Breast epithelium (tissue), 4 donors: ENCODE measurements at regions not wholly inside any gene's neighbourhood (a gene's known extent, or its start where the extent isn't known, plus 50 kb on each side); places are given as distances from the start of the nearest gene placed in this dataset.
A peak's percentile ranks its signal among the peaks of the same experiment; 100 is the strongest.

Experiments
- DNase-seq, 2 donors: peaks; one replicate each; pipeline ENCODE4 v3.0.0-alpha.2; 2019; ENCODE audit warnings: low spot score in 2 of 2
- H3K27ac ChIP-seq, 2 donors: fragments of 200-600 bp; sonication (generic) in 1 of 2; one replicate each; pipeline ENCODE4 v1.5.1; 2016 to 2019; ENCODE audit warnings: mild to moderate bottlenecking in 1 of 2
- H3K27me3 ChIP-seq, 2 donors: fragments of 200-600 bp; sonication (generic) in 1 of 2; one replicate each; pipeline versions ENCODE4 v1.5.1 to v1.6.0; 2017 to 2019; ENCODE audit warnings: control low read depth in 1 of 2, mild to moderate bottlenecking in 1 of 2
- H3K36me3 ChIP-seq: fragments of 200-600 bp; one replicate; pipeline ENCODE4 v1.5.1; 2019
- H3K4me1 ChIP-seq, 2 donors: fragments of 200-600 bp; sonication (generic); one replicate each; pipeline ENCODE4 v1.5.1; 2016 to 2019; ENCODE audit warnings: control low read depth in 1 of 2
- H3K4me3 ChIP-seq, 3 donors: fragments of 200-600 bp; sonication (generic); 1 replicate in 2 of 3; 2 replicates in 1 of 3; pipeline ENCODE4 v1.5.1; 2016 to 2019; ENCODE audit warnings: mild to moderate bottlenecking in 3 of 3, moderate library complexity in 2 of 3
- H3K9me3 ChIP-seq, 2 donors: fragments of 200-600 bp; sonication (generic) in 1 of 2; one replicate each; pipeline ENCODE4 v1.5.1; 2016 to 2019; ENCODE audit warnings: control low read depth in 1 of 2
- CTCF ChIP-seq, 3 donors: fragments of 450-650 bp; IDR thresholded peaks; one replicate each; pipeline ENCODE4 v1.5.1; 2016 to 2017; ENCODE audit warnings: antibody characterized with exemption in 3 of 3, mild to moderate bottlenecking in 3 of 3, moderate library complexity in 3 of 3
- POLR2A ChIP-seq: fragments of 450-650 bp; IDR thresholded peaks from one replicate; pipeline ENCODE4 v1.6.1; 2016; ENCODE audit warnings: antibody characterized with exemption, mild to moderate bottlenecking, moderate library complexity
- POLR2AphosphoS5 ChIP-seq, 3 donors: sonication (generic); formaldehyde crosslinking; IDR thresholded peaks; one replicate each; pipeline ENCODE4 v1.6.1; 2017; ENCODE audit warnings: antibody characterized with exemption in 3 of 3
- intact Hi-C: fragments of 100-400 bp; cut with DNase I; formaldehyde crosslinking; loops from one replicate; pipeline ENCODE4 v1.15.1; 2023; ENCODE audit warnings: low total_unique reads

- no peak for TF ChIP-seq POLR2AphosphoS5 (IDR thresholded peaks at IDR 0.05)
- no peak for TF ChIP-seq CTCF (IDR thresholded peaks at IDR 0.05)
- TF ChIP-seq POLR2A: no peak
- no peak overlapping the region for H3K4me3 ChIP-seq
- H3K4me1 ChIP-seq: no peaks in the 10 kb centered on the region
- no peak overlapping the region for H3K27ac ChIP-seq
- H3K9me3 ChIP-seq: no peaks in the 10 kb centered on the region
- intact Hi-C loops: no loop called here
- DNase-seq: no peak
- H3K27me3 ChIP-seq: no peaks in the 10 kb centered on the region
- no peaks in the 10 kb centered on the region for H3K36me3 ChIP-seq
Observed at GRCh38 chr6:141685416-141685815, 447.3 kb upstream of the GJE1 start.

DNA sequence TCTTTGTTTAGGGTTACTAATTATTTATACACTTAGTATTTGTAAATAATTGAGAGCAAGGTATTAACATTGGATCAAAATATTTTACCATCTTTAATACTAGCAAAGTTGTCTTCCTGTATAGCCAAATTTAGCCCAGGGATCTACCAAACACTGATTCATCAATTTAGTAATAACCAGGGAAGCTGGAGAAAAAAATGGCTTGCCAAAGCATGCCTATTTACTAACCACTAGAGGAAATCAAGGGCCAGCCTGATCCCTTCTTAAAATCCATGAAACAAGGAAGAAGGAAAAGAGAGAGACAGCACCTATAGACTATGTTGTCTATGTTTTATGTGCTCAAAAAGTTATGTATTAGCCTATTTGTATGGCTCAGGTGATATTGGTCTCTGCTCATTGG is 450.3 kb upstream of the GJE1 start:
- Histone ChIP-seq H3K9me3 (no peaks in the 10 kb centered on the region), H3K36me3 (no peaks in the 10 kb centered on the region), H3K27me3 (no peaks in the 10 kb centered on the region), H3K27ac (no peak overlapping the region), H3K4me3 (no peak overlapping the region), H3K4me1 (no peaks in the 10 kb centered on the region)
- no peak for DNase-seq
- TF ChIP-seq POLR2AphosphoS5 (IDR thresholded peaks at IDR 0.05) (no peak), CTCF (IDR thresholded peaks at IDR 0.05) (no peak), POLR2A (no peak)
- intact Hi-C loops: no loop called here

- Histone ChIP-seq H3K9me3 (no peaks in the 10 kb centered on the region), H3K27ac (no peak overlapping the region), H3K36me3 (no peaks in the 10 kb centered on the region), H3K4me1 (no peaks in the 10 kb centered on the region), H3K4me3 (no peak overlapping the region), H3K27me3 (no peaks in the 10 kb centered on the region)
- peak in 1 of 3 donors; percentile 2 for TF ChIP-seq CTCF (IDR thresholded peaks at IDR 0.05)
- TF ChIP-seq POLR2AphosphoS5 (IDR thresholded peaks at IDR 0.05): no peak
- intact Hi-C loops: no loop called here
- no peak for DNase-seq
Observed at GRCh38 chr6:141677598-141678211, 455.0 kb upstream of the GJE1 start.

DNA sequence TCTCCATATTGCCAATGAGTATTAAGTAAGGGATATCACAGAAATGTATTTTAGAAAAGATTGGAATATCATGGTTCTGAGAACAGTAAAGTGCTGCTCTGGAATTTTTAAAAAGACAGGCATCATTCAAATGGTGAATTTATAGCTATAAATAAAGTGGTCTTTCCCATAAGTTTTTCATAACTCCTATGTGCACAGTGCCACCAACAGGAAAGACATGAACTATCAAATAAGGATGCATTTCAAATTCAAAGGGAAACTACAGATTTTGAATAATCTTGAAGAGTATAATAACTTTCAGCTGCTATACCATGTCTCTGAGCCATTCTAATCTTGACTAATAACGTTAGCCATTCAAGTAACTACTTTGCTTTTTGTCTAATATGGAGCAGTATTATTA is 456.8 kb upstream of the GJE1 start:
- Histone ChIP-seq H3K27me3 (no peaks in the 10 kb centered on the region), H3K4me1 (no peaks in the 10 kb centered on the region), H3K9me3 (no peaks in the 10 kb centered on the region), H3K4me3 (no peak overlapping the region), H3K36me3 (no peaks in the 10 kb centered on the region), H3K27ac (no peak overlapping the region)
- no peak for DNase-seq
- TF ChIP-seq CTCF (IDR thresholded peaks at IDR 0.05) (no peak), POLR2AphosphoS5 (IDR thresholded peaks at IDR 0.05) (no peak), POLR2A (no peak)
- intact Hi-C loops: no loop called here

GRCh38 chr6:141669141-141669540 is 463.6 kb upstream of the GJE1 start:
- intact Hi-C loops: no loop called here
- H3K9me3 ChIP-seq: no peaks in the 10 kb centered on the region
- no peak overlapping the region for H3K27ac ChIP-seq
- TF ChIP-seq CTCF (IDR thresholded peaks at IDR 0.05): no peak
- TF ChIP-seq POLR2A: no peak
- no peak for TF ChIP-seq POLR2AphosphoS5 (IDR thresholded peaks at IDR 0.05)
- H3K27me3 ChIP-seq: no peaks in the 10 kb centered on the region
- DNase-seq: no peak
- H3K4me3 ChIP-seq: no peak overlapping the region
- H3K4me1 ChIP-seq: no peaks in the 10 kb centered on the region
- no peaks in the 10 kb centered on the region for H3K36me3 ChIP-seq
